HPDE6-E6E7 (cell line): ENCODE measurements at regions not wholly inside any gene's neighbourhood (a gene's known extent, or its start where the extent isn't known, plus 50 kb on each side); places are given as distances from the start of the nearest gene placed in this dataset.

Source experiments
- DNase-seq: peaks from one replicate; pipeline ENCODE4 v3.0.0; 2011; ENCODE audit warnings: missing footprints; ENCODE audit errors: extremely low spot score

DNA sequence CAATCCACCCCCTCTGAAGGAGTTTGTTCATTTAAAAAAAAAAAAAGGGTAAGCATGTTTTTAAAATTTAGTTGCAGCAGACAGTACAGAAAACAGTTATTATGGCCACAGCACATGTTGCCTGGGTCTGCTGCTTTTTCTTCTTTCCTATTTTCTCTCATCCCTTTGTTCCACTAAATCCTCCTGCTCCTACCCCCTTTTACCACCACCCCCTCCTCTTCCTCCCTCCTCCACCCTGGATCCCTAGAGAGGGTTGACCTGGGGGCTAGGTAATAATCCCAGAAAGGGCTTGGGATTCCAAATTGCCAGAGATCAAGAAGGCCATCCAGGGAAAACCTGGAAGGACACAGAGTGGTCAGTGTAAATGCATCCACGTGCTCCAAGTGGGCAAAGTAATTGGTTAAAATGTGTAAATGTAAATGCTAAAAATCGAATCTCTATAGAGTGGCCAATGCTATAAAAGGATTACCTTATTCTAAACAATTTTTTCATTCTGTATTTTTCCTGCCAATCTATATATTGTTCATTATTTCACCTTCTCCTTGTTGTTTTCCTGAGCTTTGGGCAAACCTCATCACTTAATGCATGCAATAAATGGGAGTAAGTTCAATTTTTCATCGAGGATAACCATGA, 89.0 kb upstream of the PIK3CG start:
- DNase-seq, result no peak

- no peak for DNase-seq
Measured at GRCh38 chr7:106776618-106777347, 88.3 kb upstream of the PIK3CG start.

DNA sequence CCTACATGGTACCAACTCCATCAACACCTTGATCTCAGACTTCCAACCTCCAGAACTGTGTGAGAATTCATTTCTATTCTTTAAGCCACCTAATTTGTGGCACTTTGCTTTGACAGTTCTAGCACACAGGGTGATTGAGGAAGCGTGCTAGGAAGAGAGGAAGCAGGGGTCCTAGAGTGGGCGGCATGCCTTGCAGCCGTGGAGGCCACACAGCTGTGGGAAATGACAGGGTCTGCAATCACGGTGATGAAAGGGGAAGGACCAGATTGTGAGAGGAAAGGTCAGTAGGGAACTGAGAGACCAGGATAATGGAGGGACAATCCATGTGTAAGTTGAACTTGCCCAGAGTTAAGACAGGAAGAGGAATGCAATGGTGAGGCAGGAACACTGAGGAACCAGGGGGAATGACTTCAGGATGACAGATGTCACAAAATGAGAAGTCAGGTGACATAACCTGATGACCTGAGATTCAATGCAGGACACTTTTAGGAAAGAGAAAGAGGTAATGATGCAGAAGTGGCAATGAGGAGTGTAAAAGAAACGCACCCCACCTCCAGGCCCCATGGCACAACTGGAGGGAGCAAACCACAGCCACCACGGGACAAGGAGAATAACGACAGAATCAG, 87.3 kb upstream of the PIK3CG start:
- DNase-seq, result no peak

GRCh38 chr7:106778656-106779250, 86.3 kb upstream of the PIK3CG start:
- DNase-seq, result no peak

DNA sequence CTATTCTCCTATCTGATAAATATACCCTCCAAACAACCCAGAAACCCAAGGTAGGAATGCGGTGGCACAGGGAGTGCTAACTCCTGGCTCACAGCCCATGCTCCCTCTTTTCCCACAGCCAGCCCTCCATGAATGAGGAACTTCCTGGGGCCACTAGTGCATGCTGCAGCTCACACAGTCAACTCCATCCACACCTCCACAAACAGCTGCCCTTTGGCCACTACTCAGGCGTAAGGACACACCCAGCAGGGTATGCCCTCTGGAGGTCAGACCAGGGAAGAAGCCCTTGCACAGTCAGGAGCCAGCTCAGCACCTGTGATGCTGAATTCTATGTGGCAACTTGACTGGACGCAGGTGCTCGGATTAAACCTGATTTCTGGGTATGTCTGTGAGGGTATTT, 85.2 kb upstream of the PIK3CG start:
- no peak for DNase-seq

DNA sequence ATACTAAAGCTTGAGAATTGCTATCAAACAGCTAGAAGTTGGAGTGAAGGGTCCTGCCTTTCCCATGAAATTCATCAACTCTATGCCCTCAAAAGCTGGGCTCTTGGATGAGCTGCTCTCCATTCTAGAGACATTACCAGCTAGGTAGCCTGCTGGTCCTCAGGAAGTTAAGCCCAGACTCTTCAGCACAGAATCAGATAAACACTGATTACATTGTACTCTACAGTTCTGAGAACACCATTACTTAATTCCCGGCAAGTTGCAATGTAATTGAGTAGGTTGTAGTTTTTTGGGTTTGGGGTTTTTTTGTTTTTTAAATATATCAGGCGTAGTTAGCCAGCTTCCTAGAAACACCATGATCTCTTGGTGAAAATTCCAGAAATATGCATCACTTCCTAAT, 84.1 kb upstream of the PIK3CG start:
- no peak for DNase-seq

DNA sequence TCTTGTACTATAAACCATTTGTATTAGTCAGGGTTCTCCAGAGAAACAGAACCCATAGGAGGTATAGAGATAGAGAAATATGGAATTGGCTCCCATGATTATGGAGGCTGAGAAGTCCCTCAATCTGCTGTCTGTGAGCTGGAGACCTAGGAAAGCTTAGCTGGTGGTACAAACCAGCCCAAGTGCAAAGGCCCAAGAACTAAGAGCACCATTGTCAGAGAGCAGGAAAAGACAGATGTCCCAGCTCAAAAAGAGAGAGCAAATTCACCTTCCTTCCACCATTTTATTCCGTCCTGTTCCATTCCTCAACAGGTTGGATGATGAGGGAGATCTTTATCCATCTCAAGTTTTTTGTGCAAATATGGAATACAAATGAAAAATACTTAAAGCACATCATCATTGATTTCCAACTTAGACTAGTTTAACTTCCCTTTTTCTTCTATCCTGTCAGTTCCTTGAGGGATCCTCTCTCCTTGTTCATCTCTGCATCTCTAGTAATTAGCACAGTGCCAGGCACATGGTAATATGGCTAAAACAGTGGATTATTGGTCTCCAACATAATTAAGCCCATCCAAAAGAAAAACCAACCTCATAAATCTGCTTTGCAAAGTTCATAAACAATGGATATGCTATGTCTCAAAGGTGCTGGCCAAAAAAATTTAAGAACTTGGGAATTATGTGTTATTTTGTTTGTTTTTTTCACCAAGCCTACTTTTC, 83.1 kb upstream of the PIK3CG start:
- no peak for DNase-seq

GRCh38 chr7:106783286-106783685, 81.8 kb upstream of the PIK3CG start:
- DNase-seq, result no peak

- no peak for DNase-seq
Measured at GRCh38 chr7:106788637-106789036, 76.4 kb upstream of the PIK3CG start.

GRCh38 chr7:106791526-106791925, 73.6 kb upstream of the PIK3CG start:
- no peak for DNase-seq

GRCh38 chr7:106792233-106792926, 72.7 kb upstream of the PIK3CG start:
- no peak for DNase-seq

DNA sequence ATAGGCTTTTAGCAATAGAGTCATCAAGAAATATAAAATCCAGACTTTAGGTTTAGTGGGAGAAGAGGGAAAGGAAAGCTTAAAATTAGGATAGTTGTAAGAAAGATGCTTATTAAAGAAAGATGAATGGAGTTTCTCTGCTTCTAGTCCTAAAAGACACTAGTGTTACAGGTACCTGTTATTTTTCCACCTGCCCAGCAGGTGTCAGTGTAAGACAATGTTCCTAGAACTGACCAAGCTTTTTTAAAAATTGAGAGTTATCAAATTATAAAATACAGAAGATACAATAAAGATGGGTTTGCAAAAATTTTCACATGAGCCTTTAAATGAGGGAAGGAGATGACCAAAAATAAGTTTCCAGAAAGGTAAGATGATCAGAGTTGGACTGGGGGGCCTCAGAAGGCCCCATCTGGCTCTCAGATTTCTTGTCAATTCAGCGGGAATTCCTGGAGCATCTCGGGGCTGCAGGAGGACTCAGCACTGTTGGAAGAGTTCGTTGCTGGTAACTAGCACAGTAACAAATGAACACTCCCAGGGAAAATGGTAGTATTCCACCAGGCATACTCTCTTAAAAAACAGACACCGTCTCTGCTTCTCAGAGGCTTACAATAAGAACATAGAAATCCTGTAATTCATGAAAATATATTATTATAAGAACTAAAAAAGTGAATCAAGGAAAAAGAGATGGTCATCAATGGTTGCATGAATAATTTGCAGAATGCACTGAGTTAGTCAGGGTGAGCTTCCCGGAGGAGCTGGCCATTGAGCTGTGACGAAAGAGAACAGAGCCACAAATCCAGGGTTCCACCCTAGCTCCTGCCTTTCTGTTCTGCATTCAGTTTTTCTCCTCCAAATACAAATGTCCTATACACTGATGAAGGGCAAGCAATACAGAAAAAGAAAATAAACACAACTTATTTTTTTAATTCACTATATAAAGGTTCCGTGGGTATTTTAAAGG, 71.8 kb upstream of the PIK3CG start:
- peak; percentile 21 for DNase-seq

- no peak for DNase-seq
Measured at GRCh38 chr7:106794276-106795083, 70.6 kb upstream of the PIK3CG start.

DNA sequence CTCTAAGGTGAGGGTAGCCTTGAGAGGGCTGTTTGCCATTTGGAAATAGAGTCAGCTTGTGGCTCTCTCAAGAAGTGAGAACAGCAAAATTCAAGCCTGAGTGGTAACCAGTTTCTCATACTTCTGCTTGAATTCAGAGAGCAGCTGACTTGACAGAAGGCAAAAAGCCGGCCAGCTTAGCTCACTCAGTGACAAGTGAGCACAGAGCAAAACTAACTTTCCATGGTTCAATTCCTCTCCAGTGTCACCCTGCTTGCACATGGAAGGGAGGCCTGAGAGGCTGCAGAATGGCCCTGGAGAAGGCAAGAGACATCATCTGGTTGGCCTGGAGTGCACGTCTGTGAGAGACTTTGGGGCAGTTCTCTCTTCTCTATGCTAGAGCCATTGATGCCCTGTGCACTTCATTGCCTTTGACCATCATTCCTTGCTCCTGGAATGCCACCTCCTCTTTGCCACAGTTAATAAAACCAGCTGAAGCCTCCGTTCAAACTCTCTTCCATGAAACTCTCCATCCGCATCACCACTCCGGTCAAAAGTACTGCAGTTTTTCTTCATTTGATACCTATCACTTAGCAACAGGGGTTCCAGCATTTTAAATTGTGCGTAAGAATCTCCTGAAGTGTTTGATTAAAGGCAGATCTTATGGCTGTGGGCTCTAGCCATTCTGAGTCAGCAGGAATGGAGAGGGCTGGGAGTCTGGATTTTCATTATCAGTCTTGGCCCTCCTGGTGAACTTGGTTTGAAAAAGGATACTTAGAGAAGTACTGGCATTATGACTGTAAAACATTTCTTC, 69.8 kb upstream of the PIK3CG start:
- DNase-seq, result no peak

GRCh38 chr7:106795877-106796231, 69.2 kb upstream of the PIK3CG start:
- DNase-seq, result no peak

DNA sequence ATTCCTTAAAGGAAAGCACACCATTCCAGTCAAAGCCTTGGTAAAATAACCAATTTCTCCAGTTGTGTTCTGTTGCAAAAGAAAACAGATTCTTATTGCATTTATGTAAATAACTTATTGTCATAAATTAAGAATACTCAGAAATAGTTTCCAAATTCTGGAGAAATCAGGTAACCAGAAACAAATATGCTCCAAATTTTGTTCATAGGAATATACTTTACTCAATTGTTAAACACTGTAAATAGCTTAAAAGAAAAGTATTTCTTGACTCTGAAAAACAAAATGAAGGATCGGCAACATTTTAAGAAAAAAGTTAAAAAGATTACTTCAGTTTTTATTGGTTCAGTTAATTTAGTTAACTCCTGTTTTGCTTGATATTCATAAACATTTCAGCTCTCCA, 67.1 kb upstream of the PIK3CG start:
- no peak for DNase-seq

GRCh38 chr7:106802589-106802988, 62.5 kb upstream of the PIK3CG start:
- DNase-seq, result no peak

GRCh38 chr7:106806556-106806955, 58.5 kb upstream of the PIK3CG start:
- DNase-seq, result no peak

DNA sequence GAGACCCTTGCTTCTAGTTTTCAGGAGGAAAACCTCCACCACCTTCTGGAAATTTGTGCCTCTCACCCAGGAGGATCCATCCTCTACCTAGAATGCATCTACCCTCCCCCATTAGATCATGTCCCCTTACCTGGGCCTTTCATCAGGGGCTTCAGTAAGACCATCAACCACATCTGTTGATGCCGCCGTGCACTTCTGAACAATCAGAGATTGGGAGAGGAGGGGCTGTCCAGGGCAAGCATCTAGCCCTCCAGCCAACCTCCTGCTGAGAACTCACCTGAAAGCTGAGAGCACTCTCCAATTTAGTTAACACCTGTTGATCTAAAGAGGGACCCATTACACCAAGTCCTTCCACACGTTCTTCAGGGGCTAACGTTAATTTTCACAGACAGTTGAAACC, 57.6 kb upstream of the PIK3CG start:
- no peak for DNase-seq
